HCT116 (cell line): ENCODE measurements at regions not wholly inside any gene's neighbourhood (a gene's known extent, or its start where the extent isn't known, plus 50 kb on each side); places are given as distances from the start of the nearest gene placed in this dataset.

Source experiments
- ATAC-seq: fragments of 200-7000 bp; cut with Tn5 transposase; 2 replicates; pipeline ENCODE4 v1.9.1; 2020; ENCODE audit warnings: mild to moderate bottlenecking, moderate library complexity
- BruUV-seq: library from RNA; stranded (reverse); fragments of 400-500 nt; replicated peaks from 2 replicates; lab custom pipeline; 2021; lab: Mats Ljungman, UMichigan
- CTCF ChIA-PET: fragments of 300-600 bp; sonication (Branson Sonifier 250); formaldehyde crosslinking; loops from one replicate; lab custom pipeline; 2021; ENCODE audit warnings: antibody characterized with exemption; lab: Charles Lee
- POLR2A ChIA-PET: fragments of 300-600, 350-600 bp; sonication (Branson Sonifier 250); formaldehyde crosslinking; loops from one replicate; lab custom pipeline; 2021; ENCODE audit warnings: antibody characterized with exemption; lab: Charles Lee
- RAD21 ChIA-PET, 2 experiments: fragments of 300-600 bp; sonication (Branson Sonifier 250); formaldehyde crosslinking; loops; one replicate each; lab custom pipeline; 2023; ENCODE audit warnings: low total read pairs in 2 of 2; ENCODE audit not compliant: uncharacterized antibody in 2 of 2, unreplicated experiment in 2 of 2, low non-redundant PET in 1 of 2; lab: Charles Lee
- DNase-seq: peaks from one replicate; pipeline ENCODE4 v3.0.0-alpha.2; 2010; ENCODE audit warnings: low read depth, low spot score
- H2AFZ ChIP-seq: fragments of 200-600 bp; shearing (Covaris generic), sonication (generic); 2 replicates; pipeline ENCODE4 v1.6.1; 2017; ENCODE audit warnings: low read depth, mixed run types, mixed read lengths, antibody characterized with exemption, low read length; ENCODE audit not compliant: poor library complexity, severe bottlenecking
- H3K27ac ChIP-seq: 2 replicates; pipeline ENCODE4 v1.5.1; 2012; ENCODE audit warnings: low read depth, low read length
- H3K27me3 ChIP-seq: fragments of 200-600 bp; sonication (generic); 2 replicates; pipeline ENCODE4 v1.6.1; 2016; ENCODE audit warnings: mixed run types, low read length, mixed read lengths; ENCODE audit not compliant: insufficient read depth
- H3K36me3 ChIP-seq, 2 experiments: fragments of 200-500 bp in 1 of 2; fragments of 200-600 bp in 1 of 2; sonication (Bioruptor generic) in 1 of 2; sonication (generic) in 1 of 2; 2 replicates each; pipeline versions ENCODE4 v1.5.1 to v1.6.1; 2014 to 2016; ENCODE audit warnings: low read length in 2 of 2, inconsistent platforms in 1 of 2, mixed read lengths in 1 of 2, mixed run types in 1 of 2; ENCODE audit not compliant: insufficient read depth in 2 of 2, control insufficient read depth in 1 of 2
- H3K4me1 ChIP-seq, 2 experiments: fragments of 200-600 bp in 1 of 2; sonication (generic) in 1 of 2; 2 replicates each; pipeline versions ENCODE4 v1.5.1 to v1.6.1; 2012 to 2017; ENCODE audit warnings: low read length in 2 of 2, inconsistent platforms in 1 of 2, mild to moderate bottlenecking in 1 of 2, mixed read lengths in 1 of 2, mixed run types in 1 of 2, moderate library complexity in 1 of 2; ENCODE audit not compliant: insufficient read depth in 2 of 2, control insufficient read depth in 1 of 2
- H3K4me2 ChIP-seq: fragments of 200-600 bp; sonication (generic); 2 replicates; pipeline ENCODE4 v1.6.1; 2017; ENCODE audit warnings: mixed run types, low read length, mixed read lengths
- H3K4me3 ChIP-seq, 2 experiments: fragments of 200-600 bp in 1 of 2; sonication (generic) in 1 of 2; replicated peaks in 1 of 2; 2 replicates each; pipeline ENCODE4 v1.5.1; 2011 to 2016; ENCODE audit warnings: low read length in 2 of 2, control low read depth in 1 of 2, low read depth in 1 of 2, mild to moderate bottlenecking in 1 of 2, mixed read lengths in 1 of 2, mixed run types in 1 of 2
- H3K79me2 ChIP-seq: fragments of 200-600 bp; sonication (generic); 2 replicates; pipeline ENCODE4 v1.6.1; 2017; ENCODE audit warnings: mild to moderate bottlenecking, mixed run types, low read length, moderate library complexity, mixed read lengths; ENCODE audit not compliant: insufficient read depth
- H3K9ac ChIP-seq: fragments of 200-600 bp; sonication (generic); 2 replicates; pipeline ENCODE4 v1.6.1; 2016; ENCODE audit warnings: low read length, mixed read lengths
- H3K9me2 ChIP-seq: fragments of 200-600 bp; sonication (generic), shearing (Covaris generic); 2 replicates; pipeline ENCODE4 v1.6.1; 2017; ENCODE audit warnings: mixed run types, mild to moderate bottlenecking, moderate library complexity; ENCODE audit not compliant: insufficient read depth
- H3K9me3 ChIP-seq, 2 experiments: fragments of 200-500 bp in 1 of 2; fragments of 200-600 bp in 1 of 2; sonication (Bioruptor generic) in 1 of 2; sonication (generic) in 1 of 2; 2 replicates each; pipeline ENCODE4 v1.6.1; 2014 to 2017; ENCODE audit warnings: low read length in 2 of 2, mixed read lengths in 2 of 2, inconsistent platforms in 1 of 2, low read depth in 1 of 2, mild to moderate bottlenecking in 1 of 2, mixed run types in 1 of 2, moderate library complexity in 1 of 2; ENCODE audit not compliant: control insufficient read depth in 1 of 2, insufficient read depth in 1 of 2
- H4K20me1 ChIP-seq: fragments of 200-600 bp; sonication (generic), shearing (Covaris generic); 2 replicates; pipeline ENCODE4 v1.6.1; 2017; ENCODE audit warnings: mixed run types, mild to moderate bottlenecking, moderate library complexity; ENCODE audit not compliant: insufficient read depth
- ATF3 ChIP-seq: IDR thresholded peaks from 2 replicates; pipeline ENCODE4 v1.6.1; 2012
- CBX3 ChIP-seq: IDR thresholded peaks from 2 replicates; pipeline ENCODE4 v1.6.1; 2012; ENCODE audit warnings: low read depth
- CEBPB ChIP-seq: IDR thresholded peaks from 2 replicates; pipeline ENCODE4 v1.6.1; 2012; ENCODE audit warnings: low read depth
- CTCF ChIP-seq, 3 experiments: fragments of 200-600 bp in 1 of 3; sonication (generic) in 1 of 3; IDR thresholded peaks in 2 of 3; conservative IDR thresholded peaks in 1 of 3; 2 replicates each; pipeline ENCODE4 v1.5.1; 2012 to 2017; ENCODE audit warnings: low read depth in 2 of 3, low read length in 2 of 3, antibody characterized with exemption in 1 of 3, borderline replicate concordance in 1 of 3, control low read depth in 1 of 3, mild to moderate bottlenecking in 1 of 3, mixed read lengths in 1 of 3, mixed run types in 1 of 3, moderate library complexity in 1 of 3; ENCODE audit not compliant: insufficient read depth in 1 of 3
- EZH2 ChIP-seq: fragments of 200-600 bp; sonication (generic); IDR thresholded peaks from 2 replicates; pipeline ENCODE4 v1.6.1; 2017; ENCODE audit warnings: antibody characterized with exemption, mixed run types
- EZH2phosphoT487 ChIP-seq: fragments of 200-600 bp; IDR thresholded peaks from 2 replicates; pipeline ENCODE4 v1.6.1; 2018; ENCODE audit warnings: antibody characterized with exemption, borderline replicate concordance
- FOSL1 ChIP-seq: IDR thresholded peaks from 2 replicates; pipeline ENCODE4 v1.6.1; 2012; ENCODE audit warnings: low read depth
- JUND ChIP-seq: IDR thresholded peaks from 2 replicates; pipeline ENCODE4 v1.6.1; 2012
- MAX ChIP-seq: IDR thresholded peaks from 2 replicates; pipeline ENCODE4 v1.6.1; 2012
- POLR2A ChIP-seq: IDR thresholded peaks from 2 replicates; pipeline ENCODE4 v1.7.0; 2011; ENCODE audit warnings: borderline replicate concordance; ENCODE audit not compliant: insufficient read depth, insufficient read length; ENCODE audit errors: extremely low read depth
- POLR2AphosphoS5 ChIP-seq: IDR thresholded peaks from 2 replicates; pipeline ENCODE4 v1.6.1; 2011; ENCODE audit warnings: mild to moderate bottlenecking, low read depth, low read length, moderate library complexity
- RAD21 ChIP-seq: IDR thresholded peaks from 2 replicates; pipeline ENCODE4 v1.6.1; 2012; ENCODE audit warnings: low read depth, mild to moderate bottlenecking
- REST ChIP-seq: IDR thresholded peaks from 2 replicates; pipeline ENCODE4 v1.6.1; 2012; ENCODE audit warnings: low read depth
- SIN3A ChIP-seq: IDR thresholded peaks from 2 replicates; pipeline ENCODE4 v1.6.1; 2012; ENCODE audit warnings: low read depth
- SP1 ChIP-seq: IDR thresholded peaks from 2 replicates; pipeline ENCODE4 v1.6.1; 2012; ENCODE audit warnings: low read depth
- SRF ChIP-seq: IDR thresholded peaks from 2 replicates; pipeline ENCODE4 v1.6.1; 2012; ENCODE audit warnings: low read depth
- TCF7L2 ChIP-seq: IDR thresholded peaks from 2 replicates; pipeline ENCODE4 v1.7.0; 2011; ENCODE audit warnings: borderline replicate concordance, inconsistent platforms; ENCODE audit not compliant: insufficient read depth, insufficient read length; ENCODE audit errors: extremely low read depth
- YY1 ChIP-seq: IDR thresholded peaks from 2 replicates; pipeline ENCODE4 v1.6.1; 2011; ENCODE audit warnings: low read length, low read depth, moderate library complexity, mild to moderate bottlenecking; ENCODE audit not compliant: insufficient replicate concordance; ENCODE audit errors: extremely low read depth
- ZFX ChIP-seq: fragments of 450-650 bp; IDR thresholded peaks from 2 replicates; pipeline ENCODE4 v1.6.1; 2017
- ZNF274 ChIP-seq: fragments of 200-500 bp; sonication (Bioruptor generic); IDR thresholded peaks from 2 replicates; pipeline ENCODE4 v1.6.1; 2014; ENCODE audit warnings: mild to moderate bottlenecking, low read depth, low read length, inconsistent platforms
- intact Hi-C: fragments of 100-400 bp; cut with micrococcal nuclease; formaldehyde crosslinking; loops from 2 replicates; pipeline ENCODE4 v1.10.0; 2022

DNA sequence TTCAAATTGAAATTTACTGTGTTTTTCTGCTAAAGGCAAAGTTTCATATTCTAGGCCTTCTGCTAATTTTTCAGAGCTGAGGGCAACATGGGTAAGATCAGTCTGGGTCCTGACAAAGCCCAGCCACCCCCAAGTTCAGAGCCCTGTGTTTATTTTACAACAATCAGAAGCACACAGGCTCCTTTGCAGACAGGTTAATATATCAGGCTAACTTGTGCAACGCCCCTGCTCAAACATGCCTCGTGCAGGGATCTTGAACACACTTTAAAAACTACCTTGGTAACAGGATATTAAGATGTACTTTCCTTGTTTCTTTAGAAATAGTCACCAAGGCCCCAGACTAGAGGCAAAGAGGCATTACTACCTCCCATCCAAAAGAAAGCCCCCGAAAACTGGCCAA is 64.0 kb downstream of the POLR2M start:
- Histone ChIP-seq H3K9me3 (no peaks in the 10 kb centered on the region), H3K36me3 (no peaks in the 10 kb centered on the region), H4K20me1 (no peaks in the 10 kb centered on the region), H3K79me2 (no peaks in the 10 kb centered on the region), H3K27ac (no peak overlapping the region), H3K4me1 (peaks cover 0 to 6% of the 10 kb centered on the region in 2 experiments; a peak in 1 of 4 replicates), H2AFZ (no peak overlapping the region), H3K27me3 (no peaks in the 10 kb centered on the region), H3K9me2 (no peaks in the 10 kb centered on the region), H3K4me2 (no peak overlapping the region), H3K4me3 (no peak overlapping the region), H3K9ac (no peak overlapping the region)
- ChIA-PET RAD21 (no interaction called here), POLR2A (no interaction called here), CTCF (no interaction called here)
- intact Hi-C loops, result no loop called here
- DNase-seq (no peak), ATAC-seq (no peak)
- no peak for TF ChIP-seq CTCF (IDR thresholded peaks at IDR 0.05 in 2 of 3, conservative IDR thresholded peaks at IDR 0.05 in 1 of 3; ENCODE audit: borderline replicate concordance in 1 of 3, insufficient read depth in 1 of 3, low read depth in 2 of 3, low read length in 2 of 3)
- no peak for TF ChIP-seq ATF3
- no peak for TF ChIP-seq REST
- TF ChIP-seq CEBPB, result no peak
- no peak for TF ChIP-seq SIN3A
- no peak for TF ChIP-seq YY1
- no peak for TF ChIP-seq RAD21
- TF ChIP-seq TCF7L2, result no peak
- TF ChIP-seq SP1, result no peak
- no peak for TF ChIP-seq ZNF274
- no peak for TF ChIP-seq EZH2
- TF ChIP-seq FOSL1, result no peak
- TF ChIP-seq JUND, result no peak
- no peak for TF ChIP-seq EZH2phosphoT487
- no peak for TF ChIP-seq SRF
- TF ChIP-seq CBX3, result no peak
- no peak for TF ChIP-seq POLR2AphosphoS5
- TF ChIP-seq POLR2A, result no peak
- no peak for TF ChIP-seq ZFX
- no peak for TF ChIP-seq MAX
- no TSS peak for BruUV-seq
